ENCODE measurements at regions not wholly inside any gene's neighbourhood (a gene's known extent, or its start where the extent isn't known, plus 50 kb on each side); places are given as distances from the start of the nearest gene placed in this dataset.

- DNase-seq (ENCODE audit: missing footprints) (no peak), ATAC-seq (no peak)
- intact Hi-C loops (cut with DNase I) = no loop called here
Observed at GRCh38 chr6:121499666-121500065, 64.2 kb downstream of the GJA1 start.

- no peak for ATAC-seq
- DNase-seq (ENCODE audit: missing footprints) = no peak
- intact Hi-C loops (cut with DNase I) = no loop called here
Observed at GRCh38 chr6:121503589-121503991, 68.1 kb downstream of the GJA1 start.

- no peak for ATAC-seq
- DNase-seq (ENCODE audit: missing footprints) = no peak
- intact Hi-C loops (cut with DNase I) = no loop called here
Observed at GRCh38 chr6:121504227-121504626, 68.8 kb downstream of the GJA1 start.

- intact Hi-C loops (cut with DNase I) = no loop called here
- ATAC-seq (no peak), DNase-seq (ENCODE audit: missing footprints) (no peak)
Observed at GRCh38 chr6:121505284-121505683, 69.8 kb downstream of the GJA1 start.

- ATAC-seq (no peak), DNase-seq (ENCODE audit: missing footprints) (no peak)
- intact Hi-C loops (cut with DNase I) = no loop called here
Observed at GRCh38 chr6:121506761-121507754, 71.6 kb downstream of the GJA1 start.

GRCh38 chr6:121510568-121511177, 75.2 kb downstream of the GJA1 start:
- DNase-seq (ENCODE audit: missing footprints) (no peak), ATAC-seq (no peak)
- intact Hi-C loops (cut with DNase I) = no loop called here

- no peak for DNase-seq (ENCODE audit: missing footprints)
- intact Hi-C loops (cut with DNase I) = no loop called here
- no peak for ATAC-seq
Observed at GRCh38 chr6:121515630-121516265, 80.3 kb downstream of the GJA1 start.

- ATAC-seq (no peak), DNase-seq (ENCODE audit: missing footprints) (no peak)
- intact Hi-C loops (cut with DNase I) = no loop called here
Observed at GRCh38 chr6:121516331-121516730, 80.9 kb downstream of the GJA1 start.

GRCh38 chr6:121520337-121521163, 85.1 kb downstream of the GJA1 start:
- DNase-seq (ENCODE audit: missing footprints) (no peak), ATAC-seq (no peak)

GRCh38 chr6:121521164-121521555, 85.7 kb downstream of the GJA1 start:
- no peak for ATAC-seq
- intact Hi-C loops (cut with DNase I) = no loop called here
- DNase-seq (ENCODE audit: missing footprints) = no peak

More at GRCh38 chr6:121520337-121521163, 85.1 kb downstream of the GJA1 start:
- intact Hi-C loops (cut with DNase I) = no loop called here

GRCh38 chr6:121522265-121522664, 86.8 kb downstream of the GJA1 start:
- DNase-seq (ENCODE audit: missing footprints) (no peak), ATAC-seq (no peak)
- intact Hi-C loops (cut with DNase I) = no loop called here

GRCh38 chr6:121522771-121523386, 87.4 kb downstream of the GJA1 start:
- no peak for ATAC-seq
- intact Hi-C loops (cut with DNase I) = no loop called here

GRCh38 chr6:121523628-121524027, 88.2 kb downstream of the GJA1 start:
- no peak for ATAC-seq
- DNase-seq (ENCODE audit: missing footprints) = no peak
- intact Hi-C loops (cut with DNase I) = no loop called here

More at GRCh38 chr6:121522771-121523386, 87.4 kb downstream of the GJA1 start:
- no peak for DNase-seq (ENCODE audit: missing footprints)

GRCh38 chr6:121526282-121526681, 90.8 kb downstream of the GJA1 start:
- ATAC-seq (no peak), DNase-seq (ENCODE audit: missing footprints) (no peak)
- intact Hi-C loops (cut with DNase I) = no loop called here

GRCh38 chr6:121531658-121532169, 96.3 kb downstream of the GJA1 start:
- intact Hi-C loops (cut with DNase I) = no loop called here
- ATAC-seq = no peak
- no peak for DNase-seq (ENCODE audit: missing footprints)

- ATAC-seq (no peak), DNase-seq (ENCODE audit: missing footprints) (no peak)
- intact Hi-C loops (cut with DNase I) = no loop called here
Observed at GRCh38 chr6:121533321-121533841, 97.9 kb downstream of the GJA1 start.

GRCh38 chr6:121535777-121536176, 100.3 kb downstream of the GJA1 start:
- intact Hi-C loops (cut with DNase I) = no loop called here

GRCh38 chr6:121536345-121536744, 100.9 kb downstream of the GJA1 start:
- intact Hi-C loops (cut with DNase I) = no loop called here
- DNase-seq (ENCODE audit: missing footprints) (no peak), ATAC-seq (no peak)

More at GRCh38 chr6:121535777-121536176, 100.3 kb downstream of the GJA1 start:
- ATAC-seq = no peak
- no peak for DNase-seq (ENCODE audit: missing footprints)
